ENCODE measurements at regions not wholly inside any gene's neighbourhood (a gene's known extent, or its start where the extent isn't known, plus 50 kb on each side); places are given as distances from the start of the nearest gene placed in this dataset.

GRCh38 chr11:91768783-91769182, 455.8 kb upstream of the FAT3 start:
- no peak for TF ChIP-seq REST (IDR thresholded peaks at IDR 0.05; ENCODE audit: low read depth, low read length)
- TF ChIP-seq CTCF (IDR thresholded peaks at IDR 0.05), result no peak
- no peak for TF ChIP-seq POLR2AphosphoS5 (IDR thresholded peaks at IDR 0.05; ENCODE audit: low read depth, low read length)
- no peak for TF ChIP-seq MAX (IDR thresholded peaks at IDR 0.05; ENCODE audit: low read depth)
- TF ChIP-seq RFX5 (IDR thresholded peaks at IDR 0.05; ENCODE audit: low read length), result no peak
- no peak for TF ChIP-seq EZH2phosphoT487 (IDR thresholded peaks at IDR 0.05; ENCODE audit: borderline replicate concordance, low read depth)
- TF ChIP-seq EP300 (IDR thresholded peaks at IDR 0.05; ENCODE audit: borderline replicate concordance in 1 of 2, low read depth in 1 of 2, low read length in 1 of 2), result no peak
- no peak for TF ChIP-seq JUND (IDR thresholded peaks at IDR 0.05)
- no peak for TF ChIP-seq TAF1 (IDR thresholded peaks at IDR 0.05; ENCODE audit: borderline replicate concordance, low read depth, low read length)
- no peak for TF ChIP-seq USF2 (IDR thresholded peaks at IDR 0.05; ENCODE audit: borderline replicate concordance, low read depth, low read length)
- TF ChIP-seq, protein P1, sequence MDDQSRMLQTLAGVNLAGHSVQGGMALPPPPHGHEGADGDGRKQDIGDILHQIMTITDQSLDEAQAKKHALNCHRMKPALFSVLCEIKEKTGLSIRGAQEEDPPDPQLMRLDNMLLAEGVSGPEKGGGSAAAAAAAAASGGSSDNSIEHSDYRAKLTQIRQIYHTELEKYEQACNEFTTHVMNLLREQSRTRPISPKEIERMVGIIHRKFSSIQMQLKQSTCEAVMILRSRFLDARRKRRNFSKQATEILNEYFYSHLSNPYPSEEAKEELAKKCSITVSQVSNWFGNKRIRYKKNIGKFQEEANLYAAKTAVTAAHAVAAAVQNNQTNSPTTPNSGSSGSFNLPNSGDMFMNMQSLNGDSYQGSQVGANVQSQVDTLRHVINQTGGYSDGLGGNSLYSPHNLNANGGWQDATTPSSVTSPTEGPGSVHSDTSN (IDR thresholded peaks at IDR 0.05), result no peak

All from SK-N-SH (cell line).